ENCODE measurements at regions not wholly inside any gene's neighbourhood (a gene's known extent, or its start where the extent isn't known, plus 50 kb on each side); places are given as distances from the start of the nearest gene placed in this dataset.
"Not testable (repeated sequence)": the region's sequence is repeated elsewhere in the genome, so short reads cannot be mapped to it uniquely, and the experiment has no call there.

- no peaks in the 10 kb centered on the region for H3K36me3 ChIP-seq (replicated peaks)
- no peaks in the 10 kb centered on the region for H3K9me3 ChIP-seq
- DNase-seq (ENCODE audit: low spot score in 2 of 2): no peak
- no peaks in the 10 kb centered on the region for H3K27me3 ChIP-seq (ENCODE audit: low read depth)
- H3K4me3 ChIP-seq: no peak overlapping the region
- peaks cover 16% of the 10 kb centered on the region for H3K4me1 ChIP-seq
- in situ Hi-C loops (cut with MboI; ENCODE audit: low sequenced_read_pairs): no loop called here
Measured at GRCh38 chr13:60265566-60265965, 101.8 kb upstream of the DIAPH3 start.

GRCh38 chr13:60267498-60268202 is 103.9 kb upstream of the DIAPH3 start:
- no peak for DNase-seq (ENCODE audit: low spot score in 2 of 2)

GRCh38 chr13:60268203-60268555 is 104.5 kb upstream of the DIAPH3 start:
- Histone ChIP-seq H3K9me3 (no peaks in the 10 kb centered on the region), H3K4me1 (peaks cover 25% of the 10 kb centered on the region), H3K4me3 (no peak overlapping the region), H3K36me3 (replicated peaks) (no peaks in the 10 kb centered on the region), H3K27me3 (ENCODE audit: low read depth) (no peaks in the 10 kb centered on the region)
- no peak for DNase-seq (ENCODE audit: low spot score in 2 of 2)
- in situ Hi-C loops (cut with MboI; ENCODE audit: low sequenced_read_pairs): no loop called here

More at GRCh38 chr13:60267498-60268202, 103.9 kb upstream of the DIAPH3 start:
- Histone ChIP-seq H3K4me1 (peaks cover 24% of the 10 kb centered on the region), H3K36me3 (replicated peaks) (no peaks in the 10 kb centered on the region), H3K27me3 (ENCODE audit: low read depth) (no peaks in the 10 kb centered on the region), H3K4me3 (no peak overlapping the region), H3K9me3 (no peaks in the 10 kb centered on the region)
- in situ Hi-C loops (cut with MboI; ENCODE audit: low sequenced_read_pairs): no loop called here

GRCh38 chr13:60273971-60274527 is 110.3 kb upstream of the DIAPH3 start:
- no peaks in the 10 kb centered on the region for H3K9me3 ChIP-seq

GRCh38 chr13:60274655-60275054 is 110.9 kb upstream of the DIAPH3 start:
- Histone ChIP-seq H3K27me3 (ENCODE audit: low read depth) (no peaks in the 10 kb centered on the region), H3K4me3 (no peak overlapping the region), H3K4me1 (peaks cover 37% of the 10 kb centered on the region), H3K9me3 (no peaks in the 10 kb centered on the region), H3K36me3 (replicated peaks) (no peaks in the 10 kb centered on the region)
- in situ Hi-C loops (cut with MboI; ENCODE audit: low sequenced_read_pairs): no loop called here
- DNase-seq (ENCODE audit: low spot score in 2 of 2): no peak

More at GRCh38 chr13:60273971-60274527, 110.3 kb upstream of the DIAPH3 start:
- no peaks in the 10 kb centered on the region for H3K27me3 ChIP-seq (ENCODE audit: low read depth)
- no peak overlapping the region for H3K4me3 ChIP-seq
- in situ Hi-C loops (cut with MboI; ENCODE audit: low sequenced_read_pairs): no loop called here
- peaks cover 40% of the 10 kb centered on the region for H3K4me1 ChIP-seq
- DNase-seq (ENCODE audit: low spot score in 2 of 2): peak; percentile 37 to 75
- H3K36me3 ChIP-seq (replicated peaks): no peaks in the 10 kb centered on the region

- H3K9me3 ChIP-seq: no peaks in the 10 kb centered on the region
- in situ Hi-C loops (cut with MboI; ENCODE audit: low sequenced_read_pairs): no loop called here
- peaks cover 32% of the 10 kb centered on the region for H3K4me1 ChIP-seq
- H3K27me3 ChIP-seq (ENCODE audit: low read depth): no peaks in the 10 kb centered on the region
- DNase-seq (ENCODE audit: low spot score in 2 of 2): no peak
- no peak overlapping the region for H3K4me3 ChIP-seq
- no peaks in the 10 kb centered on the region for H3K36me3 ChIP-seq (replicated peaks)
Measured at GRCh38 chr13:60275208-60275607, 111.5 kb upstream of the DIAPH3 start.

- H3K36me3 ChIP-seq (replicated peaks); DNase-seq (ENCODE audit: low spot score in 2 of 2); in situ Hi-C loops (cut with MboI; ENCODE audit: low sequenced_read_pairs); H3K9me3 ChIP-seq; H3K27me3 ChIP-seq (ENCODE audit: low read depth); H3K4me3 ChIP-seq; H3K4me1 ChIP-seq: not testable (repeated sequence)
Measured at GRCh38 chr13:60280524-60280923, 116.5 kb upstream of the TDRD3 start.

GRCh38 chr13:60282186-60282585 is 114.8 kb upstream of the TDRD3 start:
- Histone ChIP-seq H3K9me3 (no peaks in the 10 kb centered on the region), H3K27me3 (ENCODE audit: low read depth) (no peaks in the 10 kb centered on the region), H3K36me3 (replicated peaks) (no peaks in the 10 kb centered on the region), H3K4me1 (no peaks in the 10 kb centered on the region), H3K4me3 (no peak overlapping the region)
- DNase-seq (ENCODE audit: low spot score in 2 of 2): no peak
- in situ Hi-C loops (cut with MboI; ENCODE audit: low sequenced_read_pairs): no loop called here

GRCh38 chr13:60282708-60283107 is 114.3 kb upstream of the TDRD3 start:
- Histone ChIP-seq H3K4me1 (no peaks in the 10 kb centered on the region), H3K36me3 (replicated peaks) (no peaks in the 10 kb centered on the region), H3K27me3 (ENCODE audit: low read depth) (no peaks in the 10 kb centered on the region), H3K4me3 (no peak overlapping the region), H3K9me3 (no peaks in the 10 kb centered on the region)
- in situ Hi-C loops (cut with MboI; ENCODE audit: low sequenced_read_pairs): no loop called here
- DNase-seq (ENCODE audit: low spot score in 2 of 2): no peak

- Histone ChIP-seq H3K36me3 (replicated peaks) (no peaks in the 10 kb centered on the region), H3K4me1 (no peaks in the 10 kb centered on the region), H3K4me3 (no peak overlapping the region), H3K9me3 (no peaks in the 10 kb centered on the region), H3K27me3 (ENCODE audit: low read depth) (no peaks in the 10 kb centered on the region)
- in situ Hi-C loops (cut with MboI; ENCODE audit: low sequenced_read_pairs): no loop called here
- DNase-seq (ENCODE audit: low spot score in 2 of 2): peak in 1 of 2 experiments; percentile 31
Measured at GRCh38 chr13:60286707-60287106, 110.3 kb upstream of the TDRD3 start.

GRCh38 chr13:60288569-60288968 is 108.5 kb upstream of the TDRD3 start:
- in situ Hi-C loops (cut with MboI; ENCODE audit: low sequenced_read_pairs): no loop called here
- Histone ChIP-seq H3K4me3 (no peak overlapping the region), H3K9me3 (no peaks in the 10 kb centered on the region), H3K27me3 (ENCODE audit: low read depth) (no peaks in the 10 kb centered on the region), H3K4me1 (no peaks in the 10 kb centered on the region), H3K36me3 (replicated peaks) (no peaks in the 10 kb centered on the region)
- DNase-seq (ENCODE audit: low spot score in 2 of 2): no peak

GRCh38 chr13:60303166-60303565 is 93.9 kb upstream of the TDRD3 start:
- no peak for DNase-seq (ENCODE audit: low spot score in 2 of 2)
- Histone ChIP-seq H3K27me3 (ENCODE audit: low read depth) (no peaks in the 10 kb centered on the region), H3K9me3 (no peaks in the 10 kb centered on the region), H3K4me3 (no peak overlapping the region), H3K4me1 (no peaks in the 10 kb centered on the region), H3K36me3 (replicated peaks) (no peaks in the 10 kb centered on the region)
- in situ Hi-C loops (cut with MboI; ENCODE audit: low sequenced_read_pairs): no loop called here

GRCh38 chr13:60311527-60311926 is 85.5 kb upstream of the TDRD3 start:
- Histone ChIP-seq H3K4me3 (no peak overlapping the region), H3K4me1 (no peaks in the 10 kb centered on the region), H3K36me3 (replicated peaks) (no peaks in the 10 kb centered on the region), H3K9me3 (no peaks in the 10 kb centered on the region), H3K27me3 (ENCODE audit: low read depth) (no peaks in the 10 kb centered on the region)
- in situ Hi-C loops (cut with MboI; ENCODE audit: low sequenced_read_pairs): no loop called here
- DNase-seq (ENCODE audit: low spot score in 2 of 2): no peak

- Histone ChIP-seq H3K4me1 (no peaks in the 10 kb centered on the region), H3K27me3 (ENCODE audit: low read depth) (no peaks in the 10 kb centered on the region), H3K36me3 (replicated peaks) (no peaks in the 10 kb centered on the region), H3K4me3 (no peak overlapping the region), H3K9me3 (no peaks in the 10 kb centered on the region)
- DNase-seq (ENCODE audit: low spot score in 2 of 2): no peak
- in situ Hi-C loops (cut with MboI; ENCODE audit: low sequenced_read_pairs): no loop called here
Measured at GRCh38 chr13:60312851-60313505, 84.0 kb upstream of the TDRD3 start.
